Epithelial cell of prostate (primary cell): ENCODE measurements at regions not wholly inside any gene's neighbourhood (a gene's known extent, or its start where the extent isn't known, plus 50 kb on each side); places are given as distances from the start of the nearest gene placed in this dataset.
"Not testable (repeated sequence)": the region's sequence is repeated elsewhere in the genome, so short reads cannot be mapped to it uniquely, and the experiment has no call there.

ENCODE experiments used
- DNase-seq: peaks from one replicate; pipeline ENCODE4 v3.0.0-alpha.2; 2011; ENCODE audit warnings: low read depth, low spot score
- H3K27ac ChIP-seq: fragments of 450-650 bp; 2 replicates; pipeline ENCODE4 v1.5.1; 2017; ENCODE audit warnings: mild to moderate bottlenecking

- DNase-seq: peak; percentile 3
- H3K27ac ChIP-seq: peak overlapping the region; percentile 21
Observed at GRCh38 chr9:103574056-103574455, 520.1 kb upstream of the SMC2 start.

- no peak for DNase-seq
- no peak overlapping the region for H3K27ac ChIP-seq
Observed at GRCh38 chr9:103586721-103587120, 507.4 kb upstream of the SMC2 start.

GRCh38 chr9:103601287-103601686, 492.8 kb upstream of the SMC2 start:
- DNase-seq: no peak
- no peak overlapping the region for H3K27ac ChIP-seq

GRCh38 chr9:103611950-103612349, 482.2 kb upstream of the SMC2 start:
- DNase-seq, H3K27ac ChIP-seq: not testable (repeated sequence)

- no peak for DNase-seq
- H3K27ac ChIP-seq: no peak overlapping the region
Observed at GRCh38 chr9:103615994-103616393, 478.1 kb upstream of the SMC2 start.

- H3K27ac ChIP-seq: no peak overlapping the region
- no peak for DNase-seq
Observed at GRCh38 chr9:103617046-103617445, 477.1 kb upstream of the SMC2 start.

GRCh38 chr9:103625161-103625804, 468.8 kb upstream of the SMC2 start:
- DNase-seq: no peak
- no peak overlapping the region for H3K27ac ChIP-seq

- peak; percentile 43 for DNase-seq
- H3K27ac ChIP-seq: no peak overlapping the region
Observed at GRCh38 chr9:103627731-103628130, 466.4 kb upstream of the SMC2 start.

- DNase-seq: no peak
- H3K27ac ChIP-seq: no peak overlapping the region
Observed at GRCh38 chr9:103649086-103649485, 445.0 kb upstream of the SMC2 start.

- DNase-seq: no peak
- H3K27ac ChIP-seq: no peak overlapping the region
Observed at GRCh38 chr9:103658156-103658555, 436.0 kb upstream of the SMC2 start.

GRCh38 chr9:103660830-103661229, 433.3 kb upstream of the SMC2 start:
- no peak for DNase-seq
- H3K27ac ChIP-seq: no peak overlapping the region

- peak; percentile 5 for DNase-seq
Observed at GRCh38 chr9:103661663-103662062, 432.4 kb upstream of the SMC2 start.

GRCh38 chr9:103669296-103669695, 424.8 kb upstream of the SMC2 start:
- H3K27ac ChIP-seq: no peak overlapping the region
- DNase-seq: no peak

More at GRCh38 chr9:103661663-103662062, 432.4 kb upstream of the SMC2 start:
- no peak overlapping the region for H3K27ac ChIP-seq

- no peak overlapping the region for H3K27ac ChIP-seq
- no peak for DNase-seq
Observed at GRCh38 chr9:103674271-103674670, 419.8 kb upstream of the SMC2 start.

- no peak overlapping the region for H3K27ac ChIP-seq
- DNase-seq: no peak
Observed at GRCh38 chr9:103680581-103680980, 413.5 kb upstream of the SMC2 start.

- DNase-seq: no peak
- H3K27ac ChIP-seq: no peak overlapping the region
Observed at GRCh38 chr9:103681435-103681834, 412.7 kb upstream of the SMC2 start.

GRCh38 chr9:103700195-103700962, 393.7 kb upstream of the SMC2 start:
- H3K27ac ChIP-seq: no peak overlapping the region
- DNase-seq: no peak

GRCh38 chr9:103702572-103702971, 391.5 kb upstream of the SMC2 start:
- H3K27ac ChIP-seq: no peak overlapping the region
- DNase-seq: no peak

- no peak overlapping the region for H3K27ac ChIP-seq
Observed at GRCh38 chr9:103707181-103707580, 386.9 kb upstream of the SMC2 start.

GRCh38 chr9:103709366-103709765, 384.7 kb upstream of the SMC2 start:
- DNase-seq: no peak

More at GRCh38 chr9:103707181-103707580, 386.9 kb upstream of the SMC2 start:
- DNase-seq: no peak

GRCh38 chr9:103713631-103714030, 380.5 kb upstream of the SMC2 start:
- no peak for DNase-seq
- no peak overlapping the region for H3K27ac ChIP-seq

More at GRCh38 chr9:103709366-103709765, 384.7 kb upstream of the SMC2 start:
- no peak overlapping the region for H3K27ac ChIP-seq

- no peak for DNase-seq
- no peak overlapping the region for H3K27ac ChIP-seq
Observed at GRCh38 chr9:103714992-103715391, 379.1 kb upstream of the SMC2 start.
